ENCODE measurements at regions not wholly inside any gene's neighbourhood (a gene's known extent, or its start where the extent isn't known, plus 50 kb on each side); places are given as distances from the start of the nearest gene placed in this dataset.

GRCh38 chr3:112765531-112765930, 81.1 kb downstream of the CD200R1L start:
- Histone ChIP-seq H3K27ac (peak overlapping the region in 3 of 4 donors; percentile 6 to 38 (median 22)), H3K4me3 (no peak overlapping the region)

GRCh38 chr3:112763258-112763657, 83.4 kb downstream of the CD200R1L start:
- TF ChIP-seq CTCF (IDR thresholded peaks at IDR 0.05) (no peak), POLR2A (IDR thresholded peaks at IDR 0.05) (no peak)
- H3K4me3 ChIP-seq, result no peak overlapping the region
- no peaks in the 10 kb centered on the region for H3K36me3 ChIP-seq
- H3K27me3 ChIP-seq, result no peaks in the 10 kb centered on the region
- H3K9me3 ChIP-seq, result no peaks in the 10 kb centered on the region
- no peak overlapping the region for H3K27ac ChIP-seq
- DNase-seq, result no peak
- WGBS, 2 donors, result 78 to 80% methylated on average over 3 of the region's 3 CpGs
- H3K4me1 ChIP-seq, result peaks cover 0 to 14% (median 0%) of the 10 kb centered on the region in 3 donors
- intact Hi-C loops (cut with DNase I), result no loop called here

More at GRCh38 chr3:112765531-112765930, 81.1 kb downstream of the CD200R1L start:
- Histone ChIP-seq H3K9me3 (no peaks in the 10 kb centered on the region), H3K27me3 (no peaks in the 10 kb centered on the region), H3K36me3 (no peaks in the 10 kb centered on the region), H3K4me1 (peaks cover 0 to 24% (median 0%) of the 10 kb centered on the region in 3 donors)
- WGBS, 2 donors, result 42 to 68% methylated on average over 3 of the region's 3 CpGs
- no peak for DNase-seq
- intact Hi-C loops (cut with DNase I), result no loop called here
- no peak for TF ChIP-seq POLR2A (IDR thresholded peaks at IDR 0.05)
- TF ChIP-seq CTCF (IDR thresholded peaks at IDR 0.05), result no peak

GRCh38 chr3:112761062-112761638, 85.5 kb downstream of the CD200R1L start:
- no peaks in the 10 kb centered on the region for H3K9me3 ChIP-seq
- H3K27ac ChIP-seq, result no peak overlapping the region
- H3K36me3 ChIP-seq, result no peaks in the 10 kb centered on the region
- H3K4me3 ChIP-seq, result no peak overlapping the region
- H3K27me3 ChIP-seq, result no peaks in the 10 kb centered on the region
- intact Hi-C loops (cut with DNase I), result no loop called here
- peaks cover 0 to 11% (median 0%) of the 10 kb centered on the region in 3 donors for H3K4me1 ChIP-seq
- no peak for TF ChIP-seq POLR2A (IDR thresholded peaks at IDR 0.05)
- no peak for TF ChIP-seq CTCF (IDR thresholded peaks at IDR 0.05)
- DNase-seq, result no peak

GRCh38 chr3:112759681-112760080, 87.0 kb downstream of the CD200R1L start:
- intact Hi-C loops (cut with DNase I), result no loop called here
- 75 to 91% methylated on average over 1 of the region's 1 CpG for WGBS, 2 donors

GRCh38 chr3:112759210-112759609, 87.5 kb downstream of the CD200R1L start:
- no peak overlapping the region for H3K4me3 ChIP-seq
- H3K27me3 ChIP-seq, result no peaks in the 10 kb centered on the region
- no peak overlapping the region for H3K27ac ChIP-seq
- 90 to 100% methylated on average over 1 of the region's 1 CpG for WGBS, 2 donors
- TF ChIP-seq CTCF (IDR thresholded peaks at IDR 0.05) (no peak), POLR2A (IDR thresholded peaks at IDR 0.05) (no peak)
- H3K9me3 ChIP-seq, result no peaks in the 10 kb centered on the region
- DNase-seq, result no peak
- intact Hi-C loops (cut with DNase I), result no loop called here
- no peaks in the 10 kb centered on the region for H3K4me1 ChIP-seq
- no peaks in the 10 kb centered on the region for H3K36me3 ChIP-seq

More at GRCh38 chr3:112759681-112760080, 87.0 kb downstream of the CD200R1L start:
- Histone ChIP-seq H3K27me3 (no peaks in the 10 kb centered on the region), H3K4me3 (no peak overlapping the region), H3K36me3 (no peaks in the 10 kb centered on the region), H3K27ac (no peak overlapping the region), H3K9me3 (no peaks in the 10 kb centered on the region), H3K4me1 (no peaks in the 10 kb centered on the region)
- no peak for DNase-seq
- TF ChIP-seq POLR2A (IDR thresholded peaks at IDR 0.05), result no peak
- no peak for TF ChIP-seq CTCF (IDR thresholded peaks at IDR 0.05)

All from esophagus squamous epithelium (tissue), 5 donors.